ENCODE measurements at regions not wholly inside any gene's neighbourhood (a gene's known extent, or its start where the extent isn't known, plus 50 kb on each side); places are given as distances from the start of the nearest gene placed in this dataset.

DNA sequence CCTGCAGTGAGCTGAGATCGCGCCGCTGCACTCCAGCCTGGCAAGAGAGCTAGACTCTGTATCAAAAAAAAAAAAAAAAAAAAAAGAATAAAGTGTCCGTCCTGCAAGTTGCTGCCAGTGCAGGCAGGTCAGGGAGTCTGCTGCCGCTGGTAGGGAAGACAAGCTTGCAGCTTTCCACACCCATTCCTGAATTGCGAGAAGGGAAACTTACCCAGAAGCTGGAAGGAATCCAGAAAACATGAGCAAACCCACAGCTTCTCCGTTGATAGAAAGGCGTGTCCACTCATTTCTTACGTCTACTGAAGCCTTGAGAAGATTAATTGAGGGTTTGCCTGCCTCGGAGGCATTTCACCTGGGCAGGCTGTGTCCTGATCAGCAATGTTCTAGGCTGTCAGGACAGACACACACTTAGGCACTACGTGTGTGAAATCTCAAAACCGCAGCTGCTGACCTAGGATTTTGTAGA is 61.6 kb upstream of the DSP start:
- TF ChIP-seq EZH2phosphoT487 (IDR thresholded peaks at IDR 0.05; ENCODE audit: unreplicated experiment) (no peak), EZH2 (IDR thresholded peaks at IDR 0.05; ENCODE audit: low read depth, unreplicated experiment) (no peak), CTCF (conservative IDR thresholded peaks at IDR 0.05; ENCODE audit: low read depth in 2 of 2) (no peak), POLR2AphosphoS5 (IDR thresholded peaks at IDR 0.05; ENCODE audit: low read depth) (no peak), ZNF331 (CRISPR knock-in tag; IDR thresholded peaks at IDR 0.05; ENCODE audit: low read depth) (no peak), CREB1 (CRISPR knock-in tag; IDR thresholded peaks at IDR 0.05; ENCODE audit: low read depth) (no peak), JUNB (IDR thresholded peaks at IDR 0.05; ENCODE audit: unreplicated experiment) (no peak), ETS1 (IDR thresholded peaks at IDR 0.05) (no peak), REST (IDR thresholded peaks at IDR 0.05; ENCODE audit: unreplicated experiment) (no peak)
- TF ChIP-seq, protein P1, sequence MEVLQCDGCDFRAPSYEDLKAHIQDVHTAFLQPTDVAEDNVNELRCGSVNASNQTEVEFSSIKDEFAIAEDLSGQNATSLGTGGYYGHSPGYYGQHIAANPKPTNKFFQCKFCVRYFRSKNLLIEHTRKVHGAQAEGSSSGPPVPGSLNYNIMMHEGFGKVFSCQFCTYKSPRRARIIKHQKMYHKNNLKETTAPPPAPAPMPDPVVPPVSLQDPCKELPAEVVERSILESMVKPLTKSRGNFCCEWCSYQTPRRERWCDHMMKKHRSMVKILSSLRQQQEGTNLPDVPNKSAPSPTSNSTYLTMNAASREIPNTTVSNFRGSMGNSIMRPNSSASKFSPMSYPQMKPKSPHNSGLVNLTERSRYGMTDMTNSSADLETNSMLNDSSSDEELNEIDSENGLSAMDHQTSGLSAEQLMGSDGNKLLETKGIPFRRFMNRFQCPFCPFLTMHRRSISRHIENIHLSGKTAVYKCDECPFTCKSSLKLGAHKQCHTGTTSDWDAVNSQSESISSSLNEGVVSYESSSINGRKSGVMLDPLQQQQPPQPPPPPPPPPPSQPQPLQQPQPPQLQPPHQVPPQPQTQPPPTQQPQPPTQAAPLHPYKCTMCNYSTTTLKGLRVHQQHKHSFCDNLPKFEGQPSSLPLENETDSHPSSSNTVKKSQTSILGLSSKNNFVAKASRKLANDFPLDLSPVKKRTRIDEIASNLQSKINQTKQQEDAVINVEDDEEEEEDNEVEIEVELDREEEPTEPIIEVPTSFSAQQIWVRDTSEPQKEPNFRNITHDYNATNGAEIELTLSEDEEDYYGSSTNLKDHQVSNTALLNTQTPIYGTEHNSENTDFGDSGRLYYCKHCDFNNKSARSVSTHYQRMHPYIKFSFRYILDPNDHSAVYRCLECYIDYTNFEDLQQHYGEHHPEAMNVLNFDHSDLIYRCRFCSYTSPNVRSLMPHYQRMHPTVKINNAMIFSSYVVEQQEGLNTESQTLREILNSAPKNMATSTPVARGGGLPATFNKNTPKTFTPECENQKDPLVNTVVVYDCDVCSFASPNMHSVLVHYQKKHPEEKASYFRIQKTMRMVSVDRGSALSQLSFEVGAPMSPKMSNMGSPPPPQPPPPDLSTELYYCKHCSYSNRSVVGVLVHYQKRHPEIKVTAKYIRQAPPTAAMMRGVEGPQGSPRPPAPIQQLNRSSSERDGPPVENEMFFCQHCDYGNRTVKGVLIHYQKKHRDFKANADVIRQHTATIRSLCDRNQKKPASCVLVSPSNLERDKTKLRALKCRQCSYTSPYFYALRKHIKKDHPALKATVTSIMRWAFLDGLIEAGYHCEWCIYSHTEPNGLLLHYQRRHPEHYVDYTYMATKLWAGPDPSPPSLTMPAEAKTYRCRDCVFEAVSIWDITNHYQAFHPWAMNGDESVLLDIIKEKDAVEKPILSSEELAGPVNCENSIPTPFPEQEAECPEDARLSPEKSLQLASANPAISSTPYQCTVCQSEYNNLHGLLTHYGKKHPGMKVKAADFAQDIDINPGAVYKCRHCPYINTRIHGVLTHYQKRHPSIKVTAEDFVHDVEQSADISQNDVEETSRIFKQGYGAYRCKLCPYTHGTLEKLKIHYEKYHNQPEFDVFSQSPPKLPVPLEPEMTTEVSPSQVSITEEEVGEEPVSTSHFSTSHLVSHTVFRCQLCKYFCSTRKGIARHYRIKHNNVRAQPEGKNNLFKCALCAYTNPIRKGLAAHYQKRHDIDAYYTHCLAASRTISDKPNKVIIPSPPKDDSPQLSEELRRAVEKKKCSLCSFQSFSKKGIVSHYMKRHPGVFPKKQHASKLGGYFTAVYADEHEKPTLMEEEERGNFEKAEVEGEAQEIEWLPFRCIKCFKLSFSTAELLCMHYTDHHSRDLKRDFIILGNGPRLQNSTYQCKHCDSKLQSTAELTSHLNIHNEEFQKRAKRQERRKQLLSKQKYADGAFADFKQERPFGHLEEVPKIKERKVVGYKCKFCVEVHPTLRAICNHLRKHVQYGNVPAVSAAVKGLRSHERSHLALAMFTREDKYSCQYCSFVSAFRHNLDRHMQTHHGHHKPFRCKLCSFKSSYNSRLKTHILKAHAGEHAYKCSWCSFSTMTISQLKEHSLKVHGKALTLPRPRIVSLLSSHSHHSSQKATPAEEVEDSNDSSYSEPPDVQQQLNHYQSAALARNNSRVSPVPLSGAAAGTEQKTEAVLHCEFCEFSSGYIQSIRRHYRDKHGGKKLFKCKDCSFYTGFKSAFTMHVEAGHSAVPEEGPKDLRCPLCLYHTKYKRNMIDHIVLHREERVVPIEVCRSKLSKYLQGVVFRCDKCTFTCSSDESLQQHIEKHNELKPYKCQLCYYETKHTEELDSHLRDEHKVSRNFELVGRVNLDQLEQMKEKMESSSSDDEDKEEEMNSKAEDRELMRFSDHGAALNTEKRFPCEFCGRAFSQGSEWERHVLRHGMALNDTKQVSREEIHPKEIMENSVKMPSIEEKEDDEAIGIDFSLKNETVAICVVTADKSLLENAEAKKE (CRISPR knock-in tag; IDR thresholded peaks at IDR 0.05) = no peak
